ENCODE measurements at regions not wholly inside any gene's neighbourhood (a gene's known extent, or its start where the extent isn't known, plus 50 kb on each side); places are given as distances from the start of the nearest gene placed in this dataset.

DNA sequence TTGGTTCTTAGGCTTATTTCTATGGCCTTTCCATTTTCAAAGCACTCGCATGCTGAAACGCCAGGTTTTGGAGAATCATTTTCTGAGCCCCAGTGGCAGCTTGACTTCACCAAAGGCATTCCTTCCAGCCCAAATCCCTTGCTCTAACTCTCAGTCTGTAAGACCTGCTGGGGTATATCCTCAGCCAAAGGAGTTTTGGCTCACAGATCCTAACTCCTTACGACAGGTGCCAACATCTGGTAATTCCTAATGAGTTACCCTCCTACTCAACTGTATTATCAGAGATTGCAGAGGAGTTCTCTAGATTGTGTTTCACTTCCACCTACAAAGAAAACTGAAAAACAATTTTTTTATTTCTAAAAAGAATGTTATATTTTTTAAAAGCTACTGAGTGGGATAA is 79.0 kb upstream of the RAB27B start:
- H3K36me3 ChIP-seq, result no peaks in the 10 kb centered on the region
- H3K9me3 ChIP-seq, result no peaks in the 10 kb centered on the region
- no peaks in the 10 kb centered on the region for H3K27me3 ChIP-seq
- DNase-seq, result no peak
- H3K4me1 ChIP-seq, result no peaks in the 10 kb centered on the region
- intact Hi-C loops (cut with DNase I), result no loop called here
- H3K4me3 ChIP-seq (replicated peaks in 1 of 3), result no peak overlapping the region
- H3K27ac ChIP-seq, result no peak overlapping the region
- no peak for TF ChIP-seq CTCF (IDR thresholded peaks at IDR 0.05)
- no peak for TF ChIP-seq POLR2A (IDR thresholded peaks at IDR 0.05)
- 84 to 86% methylated on average over 3 of the region's 3 CpGs for WGBS, 2 donors

- 67 to 68% methylated on average over 2 of the region's 2 CpGs for WGBS, 2 donors
- Histone ChIP-seq H3K4me1 (no peaks in the 10 kb centered on the region), H3K27ac (no peak overlapping the region), H3K4me3 (replicated peaks in 1 of 3) (no peak overlapping the region), H3K36me3 (no peaks in the 10 kb centered on the region), H3K27me3 (no peaks in the 10 kb centered on the region), H3K9me3 (no peaks in the 10 kb centered on the region)
- no peak for TF ChIP-seq POLR2A (IDR thresholded peaks at IDR 0.05)
- TF ChIP-seq CTCF (IDR thresholded peaks at IDR 0.05), result no peak
- intact Hi-C loops (cut with DNase I), result no loop called here
- no peak for DNase-seq
Observed at GRCh38 chr18:54750350-54750749, 77.9 kb upstream of the RAB27B start.

- H3K27me3 ChIP-seq, result no peaks in the 10 kb centered on the region
- intact Hi-C loops (cut with DNase I), result no loop called here
- H3K36me3 ChIP-seq, result no peaks in the 10 kb centered on the region
- WGBS, 2 donors, result 89 to 93% methylated on average over 3 of the region's 3 CpGs
- H3K9me3 ChIP-seq, result no peaks in the 10 kb centered on the region
- TF ChIP-seq POLR2A (IDR thresholded peaks at IDR 0.05) (no peak), CTCF (IDR thresholded peaks at IDR 0.05) (no peak)
- H3K4me1 ChIP-seq, result no peaks in the 10 kb centered on the region
- no peak overlapping the region for H3K27ac ChIP-seq
- H3K4me3 ChIP-seq (replicated peaks in 1 of 3), result no peak overlapping the region
- no peak for DNase-seq
Observed at GRCh38 chr18:54752185-54752584, 76.1 kb upstream of the RAB27B start.

GRCh38 chr18:54755456-54755855 is 72.8 kb upstream of the RAB27B start:
- Histone ChIP-seq H3K4me1 (no peaks in the 10 kb centered on the region), H3K27me3 (no peaks in the 10 kb centered on the region), H3K27ac (no peak overlapping the region), H3K36me3 (no peaks in the 10 kb centered on the region), H3K9me3 (no peaks in the 10 kb centered on the region), H3K4me3 (replicated peaks in 1 of 3) (no peak overlapping the region)
- DNase-seq, result no peak
- intact Hi-C loops (cut with DNase I), result no loop called here
- TF ChIP-seq CTCF (IDR thresholded peaks at IDR 0.05) (no peak), POLR2A (IDR thresholded peaks at IDR 0.05) (no peak)

GRCh38 chr18:54762386-54762785 is 65.9 kb upstream of the RAB27B start:
- no peaks in the 10 kb centered on the region for H3K27me3 ChIP-seq
- intact Hi-C loops (cut with DNase I), result no loop called here
- H3K4me3 ChIP-seq (replicated peaks in 1 of 3), result no peak overlapping the region
- no peaks in the 10 kb centered on the region for H3K36me3 ChIP-seq
- 60 to 64% methylated on average over 5 of the region's 5 CpGs for WGBS, 2 donors
- TF ChIP-seq POLR2A (IDR thresholded peaks at IDR 0.05) (no peak), CTCF (IDR thresholded peaks at IDR 0.05) (no peak)
- H3K4me1 ChIP-seq, result no peaks in the 10 kb centered on the region
- H3K27ac ChIP-seq, result no peak overlapping the region
- no peak for DNase-seq
- H3K9me3 ChIP-seq, result no peaks in the 10 kb centered on the region
